Uterus (tissue), 3 donors: ENCODE measurements at regions not wholly inside any gene's neighbourhood (a gene's known extent, or its start where the extent isn't known, plus 50 kb on each side); places are given as distances from the start of the nearest gene placed in this dataset.
A peak's percentile ranks its signal among the peaks of the same experiment; 100 is the strongest.

Experiments used
- DNase-seq, 2 donors: peaks; one replicate each; pipeline ENCODE4 v3.0.0-alpha.2; 2019 to 2020
- H3K27ac ChIP-seq, 2 donors: fragments of 200-600 bp; sonication (generic); 1 replicate in 1 of 2; 2 replicates in 1 of 2; pipeline ENCODE4 v1.5.1; 2016 to 2018
- H3K27me3 ChIP-seq, 2 donors: fragments of 200-600 bp; sonication (generic); one replicate each; pipeline ENCODE4 v1.5.1; 2018 to 2019; ENCODE audit warnings: control low read depth in 1 of 2
- H3K36me3 ChIP-seq, 2 donors: fragments of 200-600 bp; sonication (generic); one replicate each; pipeline ENCODE4 v1.5.1; 2019; ENCODE audit warnings: control low read depth in 1 of 2
- H3K4me1 ChIP-seq, 2 donors: fragments of 200-600 bp; sonication (generic); one replicate each; pipeline ENCODE4 v1.5.1; 2018 to 2019; ENCODE audit warnings: control low read depth in 1 of 2
- H3K4me3 ChIP-seq, 2 donors: fragments of 200-600 bp; sonication (generic); 1 replicate in 1 of 2; 2 replicates in 1 of 2; pipeline ENCODE4 v1.5.1; 2018 to 2019; ENCODE audit warnings: mild to moderate bottlenecking in 1 of 2
- H3K9me3 ChIP-seq, 2 donors: fragments of 200-600 bp; sonication (generic); one replicate each; pipeline ENCODE4 v1.5.1; 2019; ENCODE audit warnings: control low read depth in 1 of 2
- POLR2A ChIP-seq, 2 donors: fragments of 450-650 bp; IDR thresholded peaks; one replicate each; pipeline ENCODE4 v1.6.1; 2016; ENCODE audit warnings: antibody characterized with exemption in 2 of 2, mild to moderate bottlenecking in 1 of 2, moderate library complexity in 1 of 2
- intact Hi-C: fragments of 100-400 bp; cut with DNase I; formaldehyde crosslinking; loops from one replicate; pipeline ENCODE4 v1.15.1; 2023; ENCODE audit warnings: low total_unique reads
- TF ChIP-seq, protein P1 (sequence below), 4 experiments: fragments of 200-600 bp in 2 of 4; fragments of 450-650 bp in 2 of 4; sonication (generic) in 2 of 4; IDR thresholded peaks; one replicate each; pipeline ENCODE4 v1.5.1; 2016 to 2019; ENCODE audit warnings: antibody characterized with exemption in 4 of 4, mild to moderate bottlenecking in 2 of 4, moderate library complexity in 1 of 4
- donor health status: DM: yes; HTN: yes; CAD: no.

DNA sequence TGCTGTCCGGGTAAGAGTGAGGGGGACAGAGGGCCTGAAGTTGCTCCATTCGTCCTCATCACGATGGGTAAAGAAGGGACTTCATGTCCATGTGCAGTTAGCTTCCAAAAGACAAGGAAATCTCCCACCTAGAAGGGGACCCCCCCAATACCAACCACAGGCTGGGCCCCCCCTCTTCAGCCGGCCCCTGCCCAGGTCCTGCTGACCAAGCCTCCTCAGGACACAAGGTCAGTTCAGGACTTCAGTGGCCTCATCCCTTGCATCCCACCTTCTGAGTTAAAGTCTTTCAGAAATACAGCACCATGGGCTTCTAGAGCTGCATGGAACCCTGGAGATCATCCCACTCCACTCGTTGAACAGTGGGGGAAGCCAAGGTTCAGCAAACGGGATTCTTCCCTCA, 115.4 kb upstream of the ERG start:
- Histone ChIP-seq H3K27ac (no peak overlapping the region), H3K4me3 (no peak overlapping the region), H3K27me3 (no peaks in the 10 kb centered on the region), H3K36me3 (no peaks in the 10 kb centered on the region), H3K4me1 (no peaks in the 10 kb centered on the region), H3K9me3 (no peaks in the 10 kb centered on the region)
- intact Hi-C loops, result no loop called here
- no peak for DNase-seq
- TF ChIP-seq POLR2A (IDR thresholded peaks at IDR 0.05), result no peak
- TF ChIP-seq, protein P1, sequence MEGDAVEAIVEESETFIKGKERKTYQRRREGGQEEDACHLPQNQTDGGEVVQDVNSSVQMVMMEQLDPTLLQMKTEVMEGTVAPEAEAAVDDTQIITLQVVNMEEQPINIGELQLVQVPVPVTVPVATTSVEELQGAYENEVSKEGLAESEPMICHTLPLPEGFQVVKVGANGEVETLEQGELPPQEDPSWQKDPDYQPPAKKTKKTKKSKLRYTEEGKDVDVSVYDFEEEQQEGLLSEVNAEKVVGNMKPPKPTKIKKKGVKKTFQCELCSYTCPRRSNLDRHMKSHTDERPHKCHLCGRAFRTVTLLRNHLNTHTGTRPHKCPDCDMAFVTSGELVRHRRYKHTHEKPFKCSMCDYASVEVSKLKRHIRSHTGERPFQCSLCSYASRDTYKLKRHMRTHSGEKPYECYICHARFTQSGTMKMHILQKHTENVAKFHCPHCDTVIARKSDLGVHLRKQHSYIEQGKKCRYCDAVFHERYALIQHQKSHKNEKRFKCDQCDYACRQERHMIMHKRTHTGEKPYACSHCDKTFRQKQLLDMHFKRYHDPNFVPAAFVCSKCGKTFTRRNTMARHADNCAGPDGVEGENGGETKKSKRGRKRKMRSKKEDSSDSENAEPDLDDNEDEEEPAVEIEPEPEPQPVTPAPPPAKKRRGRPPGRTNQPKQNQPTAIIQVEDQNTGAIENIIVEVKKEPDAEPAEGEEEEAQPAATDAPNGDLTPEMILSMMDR (IDR thresholded peaks at IDR 0.05), result no peak

DNA sequence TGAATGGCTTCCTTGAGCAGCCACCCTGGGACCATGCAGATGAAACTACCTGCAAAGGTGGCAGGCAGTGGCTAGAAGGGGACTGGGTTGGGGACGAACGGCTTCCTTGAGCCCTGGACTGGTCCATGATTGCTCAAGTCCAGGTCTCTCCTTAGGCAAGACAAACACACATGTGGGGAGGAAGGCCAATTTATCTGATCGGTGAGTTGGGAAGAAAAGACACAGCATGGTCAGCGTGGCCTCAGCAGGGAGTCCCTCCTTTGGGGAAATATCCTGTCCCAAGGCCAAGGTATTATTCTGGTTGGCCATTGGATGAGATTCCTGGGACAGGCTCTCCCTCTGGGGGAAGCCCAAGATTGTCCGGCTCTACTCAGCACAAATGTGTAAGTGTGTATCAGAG, 116.3 kb upstream of the ERG start:
- Histone ChIP-seq H3K4me3 (no peak overlapping the region), H3K9me3 (no peaks in the 10 kb centered on the region), H3K27me3 (no peaks in the 10 kb centered on the region), H3K36me3 (no peaks in the 10 kb centered on the region), H3K27ac (no peak overlapping the region), H3K4me1 (no peaks in the 10 kb centered on the region)
- intact Hi-C loops, result no loop called here
- no peak for DNase-seq
- TF ChIP-seq POLR2A (IDR thresholded peaks at IDR 0.05), result no peak
- TF ChIP-seq, protein P1 (IDR thresholded peaks at IDR 0.05), result no peak

DNA sequence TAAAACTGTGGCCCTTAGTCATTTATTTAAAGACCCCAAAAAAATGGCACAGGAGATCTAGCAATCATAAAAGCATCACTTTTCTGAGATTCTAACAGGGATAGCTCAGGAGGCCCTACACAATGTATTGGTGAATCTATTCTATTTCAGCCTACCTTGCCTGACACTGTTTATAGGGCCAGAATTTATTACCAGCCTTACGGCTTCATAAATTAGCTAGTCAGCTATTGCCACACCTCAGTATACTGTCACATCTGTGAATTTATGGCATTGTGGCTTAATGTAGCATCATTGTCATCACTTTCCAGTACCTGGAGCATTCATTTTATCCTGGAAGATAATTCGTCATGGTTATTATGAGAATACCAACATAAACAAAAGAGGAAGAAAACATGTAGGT, 121.2 kb upstream of the ERG start:
- Histone ChIP-seq H3K9me3 (no peaks in the 10 kb centered on the region), H3K36me3 (no peaks in the 10 kb centered on the region), H3K27me3 (no peaks in the 10 kb centered on the region), H3K4me3 (no peak overlapping the region), H3K4me1 (no peaks in the 10 kb centered on the region), H3K27ac (no peak overlapping the region)
- TF ChIP-seq, protein P1 (IDR thresholded peaks at IDR 0.05), result no peak
- no peak for TF ChIP-seq POLR2A (IDR thresholded peaks at IDR 0.05)
- intact Hi-C loops, result no loop called here
- DNase-seq, result no peak

DNA sequence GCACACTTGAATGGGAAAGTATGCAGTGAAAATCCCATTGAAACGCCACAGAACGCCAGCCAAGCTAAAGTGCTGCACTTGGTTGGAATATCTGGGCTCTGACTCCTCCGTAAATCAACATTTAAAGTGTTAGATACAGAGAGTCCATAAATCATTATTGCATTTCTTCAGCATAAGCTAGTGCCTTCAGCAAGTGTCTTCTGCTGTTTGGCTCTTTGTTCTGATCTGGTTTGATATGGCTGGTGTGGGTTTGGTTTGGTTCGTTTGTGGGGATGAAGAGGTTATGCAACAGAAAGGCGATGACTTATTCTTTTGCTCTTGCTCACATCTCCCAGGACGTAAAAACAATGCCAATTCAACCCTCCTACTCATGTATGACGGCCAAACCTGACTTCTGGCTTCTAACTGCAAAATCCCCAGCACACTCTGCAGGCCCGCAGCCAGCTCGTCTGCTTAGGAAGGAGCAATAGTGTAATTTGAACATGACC, 121.8 kb upstream of the ERG start:
- H3K27me3 ChIP-seq, result no peaks in the 10 kb centered on the region
- H3K4me3 ChIP-seq, result no peak overlapping the region
- H3K27ac ChIP-seq, result no peak overlapping the region
- no peaks in the 10 kb centered on the region for H3K36me3 ChIP-seq
- no peaks in the 10 kb centered on the region for H3K9me3 ChIP-seq
- no peaks in the 10 kb centered on the region for H3K4me1 ChIP-seq
- TF ChIP-seq POLR2A (IDR thresholded peaks at IDR 0.05), result no peak
- TF ChIP-seq, protein P1 (IDR thresholded peaks at IDR 0.05), result no peak
- intact Hi-C loops, result no loop called here
- peak; percentile 53 to 78 for DNase-seq

DNA sequence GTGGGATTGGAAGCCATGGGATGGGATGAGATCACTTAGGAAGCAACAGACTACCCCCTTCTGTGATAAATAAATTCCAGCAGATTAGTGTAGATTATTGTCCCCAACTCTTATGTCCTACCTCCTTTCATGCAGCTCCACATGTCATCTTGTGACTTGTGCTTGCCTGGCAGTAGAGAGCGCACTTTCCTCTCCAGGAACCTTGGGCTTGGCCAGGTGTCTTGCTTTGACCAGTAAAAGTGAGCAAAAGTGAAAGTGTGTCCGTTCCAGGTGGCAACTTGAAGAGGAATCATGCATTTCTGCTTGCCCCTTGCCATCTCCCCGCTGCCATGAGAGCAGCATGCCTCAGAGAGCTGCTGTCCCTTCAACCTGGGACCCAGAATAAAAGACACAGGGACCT, 122.9 kb upstream of the ERG start:
- DNase-seq, result no peak
- no peaks in the 10 kb centered on the region for H3K9me3 ChIP-seq
- H3K27ac ChIP-seq, result no peak overlapping the region
- H3K27me3 ChIP-seq, result no peaks in the 10 kb centered on the region
- H3K4me1 ChIP-seq, result no peaks in the 10 kb centered on the region
- intact Hi-C loops, result no loop called here
- TF ChIP-seq POLR2A (IDR thresholded peaks at IDR 0.05), result no peak
- TF ChIP-seq, protein P1 (IDR thresholded peaks at IDR 0.05), result no peak
- H3K36me3 ChIP-seq, result no peaks in the 10 kb centered on the region
- H3K4me3 ChIP-seq, result no peak overlapping the region
